ENCODE measurements at regions not wholly inside any gene's neighbourhood (a gene's known extent, or its start where the extent isn't known, plus 50 kb on each side); places are given as distances from the start of the nearest gene placed in this dataset.

DNA sequence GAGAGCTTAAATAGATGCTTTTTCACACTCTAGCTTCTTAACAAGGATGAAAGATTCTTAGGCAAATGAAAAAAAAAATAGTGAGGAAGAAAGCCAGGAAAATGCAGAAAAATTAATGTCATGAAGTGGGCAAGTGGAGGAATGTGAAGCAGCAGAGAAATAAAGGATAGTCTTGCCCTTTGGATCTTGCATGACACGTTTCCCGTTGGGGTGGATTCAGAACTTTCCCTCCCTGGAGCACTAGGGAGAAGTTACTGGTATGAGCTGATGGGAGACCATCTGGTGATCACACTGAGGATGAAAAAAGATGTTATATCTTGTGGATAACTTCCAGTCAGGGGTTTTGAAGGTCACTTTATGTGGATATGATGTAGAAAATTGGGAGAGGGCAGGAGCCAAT lies 361.8 kb upstream of the ROPN1 start:
- POLR2A ChIA-PET, result no interaction called here
- in situ Hi-C loops (cut with HindIII; ENCODE audit: extremely low pct_ligation_motif_present, low pct_unique_long_range_greater_than_20kb) (loop anchor here (25.0 kb wide), 1 partner anchor 334 kb away; no protein-coding TSS in a partner anchor), intact Hi-C loops (cut with micrococcal nuclease; ENCODE audit: unreplicated experiment) (no loop called here)
- no peak overlapping the region for H3K4me3 ChIP-seq (replicated peaks in 1 of 3; ENCODE audit: insufficient read depth in 1 of 3, low read depth in 2 of 3, low read length in 3 of 3)
- H3K27me3 ChIP-seq (ENCODE audit: control insufficient read depth in 1 of 2, insufficient read depth in 2 of 2, low read length in 2 of 2), result no peaks in the 10 kb centered on the region; a peak in 1 of 5 replicates
- BruUV-seq (replicated peaks), result no TSS peak
- no peaks in the 10 kb centered on the region for H3K9me3 ChIP-seq (ENCODE audit: low read length)
- no peak for ATAC-seq
- no peak overlapping the region for H3K9ac ChIP-seq (ENCODE audit: insufficient read depth, low read depth, low read length)
- H4K20me1 ChIP-seq (ENCODE audit: insufficient read depth, low read length), result no peaks in the 10 kb centered on the region
- H3K36me3 ChIP-seq (replicated peaks in 1 of 2; ENCODE audit: control insufficient read depth in 1 of 2, insufficient read depth in 2 of 2, low read length in 2 of 2), result no peaks in the 10 kb centered on the region
- WGBS (ENCODE audit: low lambda C conversion rate), result 0% methylated on average over 2 of the region's 2 CpGs
- no peak overlapping the region for H2AFZ ChIP-seq (ENCODE audit: low read length)
- TF ChIP-seq FOSL2 (CRISPR knock-in tag; IDR thresholded peaks at IDR 0.05) (no peak), SSRP1 (CRISPR knock-in tag; IDR thresholded peaks at IDR 0.05) (no peak), EEA1 (CRISPR knock-in tag; IDR thresholded peaks at IDR 0.05; ENCODE audit: borderline replicate concordance) (no peak), ZZZ3 (CRISPR knock-in tag; IDR thresholded peaks at IDR 0.05; ENCODE audit: borderline replicate concordance) (no peak), MATR3 (CRISPR knock-in tag; IDR thresholded peaks at IDR 0.05) (no peak), RBAK (CRISPR knock-in tag; IDR thresholded peaks at IDR 0.05) (no peak), ZNF720 (CRISPR knock-in tag; IDR thresholded peaks at IDR 0.05) (no peak), ATRX (CRISPR knock-in tag; IDR thresholded peaks at IDR 0.05; ENCODE audit: borderline replicate concordance) (no peak), KLF13 (CRISPR knock-in tag; IDR thresholded peaks at IDR 0.05) (no peak), ZNF530 (CRISPR knock-in tag; IDR thresholded peaks at IDR 0.05; ENCODE audit: low read depth) (no peak), MED13 (CRISPR knock-in tag; IDR thresholded peaks at IDR 0.05) (no peak)
- TF ChIP-seq, protein P1, sequence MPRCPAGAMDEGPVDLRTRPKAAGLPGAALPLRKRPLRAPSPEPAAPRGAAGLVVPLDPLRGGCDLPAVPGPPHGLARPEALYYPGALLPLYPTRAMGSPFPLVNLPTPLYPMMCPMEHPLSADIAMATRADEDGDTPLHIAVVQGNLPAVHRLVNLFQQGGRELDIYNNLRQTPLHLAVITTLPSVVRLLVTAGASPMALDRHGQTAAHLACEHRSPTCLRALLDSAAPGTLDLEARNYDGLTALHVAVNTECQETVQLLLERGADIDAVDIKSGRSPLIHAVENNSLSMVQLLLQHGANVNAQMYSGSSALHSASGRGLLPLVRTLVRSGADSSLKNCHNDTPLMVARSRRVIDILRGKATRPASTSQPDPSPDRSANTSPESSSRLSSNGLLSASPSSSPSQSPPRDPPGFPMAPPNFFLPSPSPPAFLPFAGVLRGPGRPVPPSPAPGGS (CRISPR knock-in tag; IDR thresholded peaks at IDR 0.05), result no peak
- H3K4me1 ChIP-seq (ENCODE audit: insufficient read depth, low read length), result no peaks in the 10 kb centered on the region
- CTCF ChIA-PET (ENCODE audit: low intra/inter-chr PET ratio, low total read pairs), result interaction anchor here (4.0 kb wide), 1 partner anchor 115 kb away, joined by 17 read pairs; no protein-coding TSS in a partner anchor
- no peaks in the 10 kb centered on the region for H3K79me2 ChIP-seq (ENCODE audit: insufficient read depth, low read length)
- H3K4me2 ChIP-seq (ENCODE audit: low read depth, low read length), result no peak overlapping the region
- no peak for DNase-seq (ENCODE audit: low spot score)
- FAIRE-seq, result no peak
- H3K27ac ChIP-seq (ENCODE audit: extremely low read length, insufficient read depth, low read length), result no peak overlapping the region

All from HepG2 (cell line).